Neuronal stem cell (in vitro differentiated cells): ENCODE measurements at regions not wholly inside any gene's neighbourhood (a gene's known extent, or its start where the extent isn't known, plus 50 kb on each side); places are given as distances from the start of the nearest gene placed in this dataset.

Experiments used
- DNase-seq: peaks from one replicate; pipeline ENCODE4 v3.0.0-alpha.2; 2013; ENCODE audit warnings: low spot score
- H2AFZ ChIP-seq: one replicate; pipeline ENCODE4 v1.6.1; 2013; ENCODE audit warnings: mild to moderate bottlenecking, low read length, inconsistent platforms
- H2AK5ac ChIP-seq: 2 replicates; pipeline ENCODE4 v1.6.1; 2013; ENCODE audit warnings: low read depth, mild to moderate bottlenecking, inconsistent platforms, low read length, moderate library complexity, mixed read lengths
- H2BK120ac ChIP-seq: 2 replicates; pipeline ENCODE4 v1.6.1; 2013; ENCODE audit warnings: low read depth, mild to moderate bottlenecking, inconsistent platforms, low read length, moderate library complexity, mixed read lengths
- H2BK12ac ChIP-seq: one replicate; pipeline ENCODE4 v1.6.1; 2013; ENCODE audit warnings: low read length, inconsistent platforms
- H2BK15ac ChIP-seq: 2 replicates; pipeline ENCODE4 v1.6.1; 2013; ENCODE audit warnings: mild to moderate bottlenecking, low read length, inconsistent platforms, mixed read lengths
- H2BK5ac ChIP-seq: one replicate; pipeline ENCODE4 v1.6.1; 2013; ENCODE audit warnings: inconsistent platforms, mild to moderate bottlenecking, low read length, moderate library complexity
- H3K14ac ChIP-seq: one replicate; pipeline ENCODE4 v1.6.1; 2013; ENCODE audit warnings: low read length, inconsistent platforms
- H3K18ac ChIP-seq: 2 replicates; pipeline ENCODE4 v1.6.1; 2013; ENCODE audit warnings: low read length, inconsistent platforms
- H3K23ac ChIP-seq: 2 replicates; pipeline ENCODE4 v1.6.1; 2013; ENCODE audit warnings: low read depth, mild to moderate bottlenecking, mixed read lengths, low read length, inconsistent platforms; ENCODE audit not compliant: poor library complexity
- H3K27ac ChIP-seq: replicated peaks from 3 replicates; pipeline ENCODE4 v1.5.1; 2013; ENCODE audit warnings: low read length, inconsistent platforms
- H3K27me3 ChIP-seq, 3 experiments: 2 replicates each; pipeline ENCODE4 v1.6.1; 2013; ENCODE audit warnings: low read length in 3 of 3, mild to moderate bottlenecking in 2 of 3, inconsistent platforms in 1 of 3, low read depth in 1 of 3, mixed read lengths in 1 of 3, moderate library complexity in 1 of 3; ENCODE audit not compliant: control insufficient read depth in 3 of 3, insufficient read depth in 3 of 3
- H3K36me3 ChIP-seq, 2 donors: replicated peaks in 1 of 2; 2 replicates each; pipeline ENCODE4 v1.6.1; 2013; ENCODE audit warnings: low read length in 2 of 2; ENCODE audit not compliant: control insufficient read depth in 2 of 2, insufficient read depth in 2 of 2
- H3K4ac ChIP-seq: 2 replicates; pipeline ENCODE4 v1.6.1; 2013; ENCODE audit warnings: inconsistent platforms, mild to moderate bottlenecking, low read length, moderate library complexity
- H3K4me1 ChIP-seq, 2 donors: 1 replicate in 1 of 2; 2 replicates in 1 of 2; pipeline ENCODE4 v1.6.1; 2013; ENCODE audit warnings: low read length in 2 of 2, low read depth in 1 of 2; ENCODE audit not compliant: control insufficient read depth in 2 of 2, insufficient read depth in 1 of 2
- H3K4me2 ChIP-seq: one replicate; pipeline ENCODE4 v1.6.1; 2013; ENCODE audit warnings: mild to moderate bottlenecking, low read length, inconsistent platforms; ENCODE audit not compliant: insufficient read depth, poor library complexity, severe bottlenecking
- H3K4me3 ChIP-seq, 2 donors: 2 replicates each; pipeline ENCODE4 v1.5.1; 2013; ENCODE audit warnings: low read length in 2 of 2, mild to moderate bottlenecking in 2 of 2, inconsistent platforms in 1 of 2, moderate library complexity in 1 of 2
- H3K79me1 ChIP-seq: one replicate; pipeline ENCODE4 v1.6.1; 2013; ENCODE audit warnings: low read depth, mild to moderate bottlenecking, inconsistent platforms, low read length, moderate library complexity
- H3K9ac ChIP-seq: one replicate; pipeline ENCODE4 v1.6.1; 2013; ENCODE audit warnings: mild to moderate bottlenecking, low read depth, low read length, inconsistent platforms; ENCODE audit not compliant: poor library complexity
- H3K9me3 ChIP-seq, 2 donors: replicated peaks in 1 of 2; 2 replicates each; pipeline versions ENCODE3 to v1.6.1; 2013; ENCODE audit warnings: low read length in 2 of 2, mild to moderate bottlenecking in 2 of 2, inconsistent platforms in 1 of 2, low read depth in 1 of 2, mixed read lengths in 1 of 2, moderate library complexity in 1 of 2; ENCODE audit not compliant: control insufficient read depth in 2 of 2, insufficient read depth in 1 of 2
- H4K8ac ChIP-seq: one replicate; pipeline ENCODE4 v1.6.1; 2013; ENCODE audit warnings: low read depth, mild to moderate bottlenecking, inconsistent platforms, low read length, moderate library complexity
- H4K91ac ChIP-seq: one replicate; pipeline ENCODE4 v1.6.1; 2013; ENCODE audit warnings: low read length, low read depth, mild to moderate bottlenecking, inconsistent platforms; ENCODE audit not compliant: poor library complexity
- WGBS, 2 donors: extraction: QIAGEN DNeasy Blood & Tissue Kit; methylation state at CpG; one replicate each; pipeline ENCODE4 v1.1.7; 2013; ENCODE audit warnings: missing lambda C conversion rate in 2 of 2, mixed read lengths in 1 of 2; ENCODE audit not compliant: insufficient read length in 2 of 2, insufficient replicate concordance in 1 of 2; ENCODE audit errors: extremely low coverage in 2 of 2; 5-methylcytosine and 5-hydroxymethylcytosine counted together

GRCh38 chr13:22288496-22288895 lies 617.6 kb downstream of the FGF9 start:
- WGBS, 2 donors, result no CpG with 5 or more reads among the region's 4 CpGs

GRCh38 chr13:22289711-22290110 lies 618.8 kb downstream of the FGF9 start:
- H3K27me3 ChIP-seq, result no peaks in the 10 kb centered on the region
- no peak overlapping the region for H3K4me3 ChIP-seq
- H3K9ac ChIP-seq, result no peak overlapping the region
- H2BK15ac ChIP-seq, result no peak overlapping the region
- H4K8ac ChIP-seq, result no peak overlapping the region
- H2BK120ac ChIP-seq, result no peak overlapping the region
- H2BK12ac ChIP-seq, result no peak overlapping the region
- no peaks in the 10 kb centered on the region for H3K36me3 ChIP-seq
- no peak overlapping the region for H4K91ac ChIP-seq
- DNase-seq, result no peak
- H3K4ac ChIP-seq, result no peak overlapping the region
- no peaks in the 10 kb centered on the region for H3K4me1 ChIP-seq
- H3K27ac ChIP-seq, result no peak overlapping the region
- H3K18ac ChIP-seq, result no peak overlapping the region
- no peak overlapping the region for H2AK5ac ChIP-seq
- no peaks in the 10 kb centered on the region for H3K79me1 ChIP-seq
- no peak overlapping the region for H3K4me2 ChIP-seq
- no peak overlapping the region for H3K14ac ChIP-seq
- no peak overlapping the region for H2BK5ac ChIP-seq
- WGBS, 2 donors, result no CpG with 5 or more reads among the region's 2 CpGs
- H3K23ac ChIP-seq, result no peak overlapping the region
- H2AFZ ChIP-seq, result no peak overlapping the region
- H3K9me3 ChIP-seq, result no peaks in the 10 kb centered on the region

More at GRCh38 chr13:22288496-22288895, 617.6 kb downstream of the FGF9 start:
- Histone ChIP-seq H3K36me3 (no peaks in the 10 kb centered on the region), H3K4ac (no peak overlapping the region), H3K4me1 (no peaks in the 10 kb centered on the region), H2BK5ac (no peak overlapping the region), H3K14ac (no peak overlapping the region), H2AK5ac (no peak overlapping the region), H2BK12ac (no peak overlapping the region), H3K9me3 (no peaks in the 10 kb centered on the region), H3K27me3 (no peaks in the 10 kb centered on the region), H3K79me1 (no peaks in the 10 kb centered on the region), H2AFZ (no peak overlapping the region), H3K9ac (no peak overlapping the region), H3K4me2 (no peak overlapping the region), H4K91ac (no peak overlapping the region), H3K4me3 (no peak overlapping the region), H4K8ac (no peak overlapping the region), H3K23ac (no peak overlapping the region), H2BK120ac (no peak overlapping the region), H3K18ac (no peak overlapping the region), H2BK15ac (no peak overlapping the region), H3K27ac (no peak overlapping the region)
- no peak for DNase-seq

- Histone ChIP-seq H3K23ac (no peak overlapping the region), H2BK5ac (no peak overlapping the region), H3K27me3 (no peaks in the 10 kb centered on the region), H3K9me3 (peaks cover 1 to 3% of the 10 kb centered on the region in 2 donors), H3K4me2 (no peak overlapping the region), H2AK5ac (no peak overlapping the region), H2AFZ (no peak overlapping the region), H3K27ac (no peak overlapping the region), H3K36me3 (no peaks in the 10 kb centered on the region), H3K9ac (no peak overlapping the region), H4K91ac (no peak overlapping the region), H2BK12ac (no peak overlapping the region), H3K4ac (no peak overlapping the region), H3K14ac (no peak overlapping the region), H3K4me3 (no peak overlapping the region), H4K8ac (no peak overlapping the region), H3K79me1 (no peaks in the 10 kb centered on the region), H3K4me1 (no peaks in the 10 kb centered on the region), H2BK120ac (no peak overlapping the region), H2BK15ac (no peak overlapping the region), H3K18ac (no peak overlapping the region)
- no peak for DNase-seq
- no CpG with 5 or more reads among the region's 3 CpGs for WGBS, 2 donors
These were observed 627.7 kb downstream of the FGF9 start for GRCh38 chr13:22298530-22298929.

DNA sequence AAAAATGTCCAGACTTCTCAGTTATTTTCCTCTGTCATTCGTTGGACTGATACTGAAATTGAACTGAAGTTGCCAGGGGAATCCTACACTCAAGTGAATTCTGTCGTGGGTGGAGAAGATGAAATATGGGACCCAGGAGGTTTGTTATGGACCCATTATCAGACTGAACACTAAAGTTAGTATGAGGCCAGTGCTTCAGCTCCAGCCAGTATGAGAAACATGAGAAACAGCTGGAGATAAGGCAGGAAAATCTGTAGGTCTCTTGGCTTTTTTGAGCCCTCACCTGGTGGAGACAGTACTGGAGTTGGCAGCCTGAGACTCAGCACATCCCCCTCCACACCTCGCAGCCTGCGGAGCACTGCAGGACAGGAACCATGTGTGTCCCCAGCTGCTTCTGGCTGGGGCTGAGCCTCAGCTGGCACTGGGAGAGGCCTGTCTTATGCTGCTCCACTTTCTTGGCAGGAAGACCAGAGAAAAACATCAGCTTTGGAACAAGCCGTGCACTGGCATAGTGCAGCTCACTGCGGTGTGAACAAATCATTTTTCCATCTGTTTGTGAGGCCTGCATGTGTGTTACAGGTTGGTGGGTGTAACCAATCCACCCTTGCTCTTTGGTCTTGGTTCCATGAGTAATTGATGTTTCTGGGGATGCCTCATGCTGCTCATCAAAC lies 641.0 kb downstream of the FGF9 start:
- no peaks in the 10 kb centered on the region for H3K27me3 ChIP-seq
- no peak overlapping the region for H2BK12ac ChIP-seq
- no peak overlapping the region for H3K4ac ChIP-seq
- H4K91ac ChIP-seq, result no peak overlapping the region
- no peak overlapping the region for H2BK15ac ChIP-seq
- no peaks in the 10 kb centered on the region for H3K79me1 ChIP-seq
- H2AFZ ChIP-seq, result no peak overlapping the region
- H3K14ac ChIP-seq, result no peak overlapping the region
- no peaks in the 10 kb centered on the region for H3K36me3 ChIP-seq
- H4K8ac ChIP-seq, result no peak overlapping the region
- peak overlapping the region; percentile 4 for H3K18ac ChIP-seq
- H3K27ac ChIP-seq, result no peak overlapping the region
- DNase-seq, result no peak
- no peak overlapping the region for H2AK5ac ChIP-seq
- H2BK5ac ChIP-seq, result no peak overlapping the region
- no CpG with 5 or more reads among the region's 6 CpGs for WGBS, 2 donors
- H3K9ac ChIP-seq, result no peak overlapping the region
- H3K4me3 ChIP-seq, result no peak overlapping the region
- H3K23ac ChIP-seq, result no peak overlapping the region
- H3K4me1 ChIP-seq, result no peaks in the 10 kb centered on the region
- no peaks in the 10 kb centered on the region for H3K9me3 ChIP-seq
- H3K4me2 ChIP-seq, result no peak overlapping the region
- H2BK120ac ChIP-seq, result no peak overlapping the region
